ENCODE measurements at regions not wholly inside any gene's neighbourhood (a gene's known extent, or its start where the extent isn't known, plus 50 kb on each side); places are given as distances from the start of the nearest gene placed in this dataset.
A peak's percentile ranks its signal among the peaks of the same experiment; 100 is the strongest.
"Not testable (repeated sequence)": the region's sequence is repeated elsewhere in the genome, so short reads cannot be mapped to it uniquely, and the experiment has no call there.

DNA sequence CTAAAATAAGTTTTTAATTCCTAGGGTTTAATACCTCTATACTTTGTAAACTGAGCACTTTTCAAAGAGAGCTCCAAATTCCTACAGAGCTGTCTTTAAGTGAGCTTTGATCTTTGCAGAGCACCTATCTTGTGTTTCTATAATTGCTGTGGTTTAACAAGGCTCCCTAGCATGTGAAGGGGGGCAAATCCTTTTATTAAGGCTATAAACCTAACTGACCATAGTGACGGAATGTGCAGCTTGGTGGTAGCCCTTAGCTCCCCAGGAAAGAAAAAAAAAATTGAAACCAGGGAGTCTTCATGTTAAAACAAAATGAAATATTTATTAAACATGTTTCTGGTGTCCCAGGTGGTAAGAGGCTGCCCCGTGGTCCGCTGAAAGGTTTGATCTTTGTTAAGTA lies 78.6 kb upstream of the ETAA1 start:
- no peak for DNase-seq

DNA sequence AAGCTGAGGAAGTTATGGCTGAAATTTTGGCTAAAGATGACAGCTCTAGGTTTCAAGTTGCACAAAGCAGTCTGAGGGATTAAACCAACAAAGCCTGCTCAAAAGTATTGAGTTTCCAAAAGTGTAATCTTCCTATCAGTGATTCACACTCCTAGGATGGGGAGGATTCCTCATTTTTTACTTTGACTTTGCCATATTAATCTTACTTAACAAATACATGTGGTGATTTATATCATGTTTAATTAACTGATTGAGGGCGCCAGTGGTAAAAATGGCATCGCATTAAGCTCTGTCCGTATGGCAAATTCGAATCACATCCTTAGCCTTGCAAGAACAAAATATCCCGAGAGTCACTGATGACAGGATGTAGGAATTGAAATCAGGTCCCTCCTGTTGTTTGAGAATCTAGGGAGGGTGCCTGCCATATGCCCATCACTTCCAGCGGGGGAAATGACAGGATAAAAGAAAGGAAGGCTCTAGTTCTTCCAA lies 78.1 kb upstream of the ETAA1 start:
- no peak for DNase-seq

DNA sequence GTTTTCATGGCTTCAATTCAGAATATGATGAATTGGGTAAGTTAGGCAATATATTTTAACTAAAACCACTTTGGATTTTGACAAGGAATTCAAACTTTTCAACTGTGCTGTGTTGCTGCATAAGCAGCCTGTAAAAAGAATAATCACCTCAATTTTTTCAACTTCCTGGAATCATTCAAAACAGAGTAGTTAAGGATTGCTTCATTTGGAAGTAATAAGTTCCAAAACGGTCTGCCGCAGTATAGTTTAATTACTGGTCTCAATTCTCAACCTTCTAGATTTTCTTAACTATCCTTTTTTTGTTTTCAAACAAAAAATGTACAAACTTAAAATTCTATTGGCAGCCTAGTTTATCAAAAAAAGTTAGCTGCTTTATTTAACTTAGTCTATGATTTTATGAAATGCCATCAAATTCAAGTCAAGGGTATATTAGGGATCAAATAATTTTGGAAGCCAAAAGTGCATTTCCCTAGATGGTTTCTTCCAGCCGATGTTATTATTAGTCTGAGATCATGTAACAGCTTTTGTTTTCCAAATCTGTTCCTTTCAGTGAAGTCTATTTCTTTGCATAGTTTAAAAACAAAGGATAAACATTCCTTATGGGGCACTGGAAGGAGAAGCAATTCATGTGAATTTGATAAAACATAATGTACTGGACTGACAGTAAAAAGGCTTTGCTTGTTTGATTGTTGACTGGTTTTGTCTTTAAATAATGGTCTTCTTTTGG lies 76.1 kb upstream of the ETAA1 start:
- DNase-seq, result no peak

DNA sequence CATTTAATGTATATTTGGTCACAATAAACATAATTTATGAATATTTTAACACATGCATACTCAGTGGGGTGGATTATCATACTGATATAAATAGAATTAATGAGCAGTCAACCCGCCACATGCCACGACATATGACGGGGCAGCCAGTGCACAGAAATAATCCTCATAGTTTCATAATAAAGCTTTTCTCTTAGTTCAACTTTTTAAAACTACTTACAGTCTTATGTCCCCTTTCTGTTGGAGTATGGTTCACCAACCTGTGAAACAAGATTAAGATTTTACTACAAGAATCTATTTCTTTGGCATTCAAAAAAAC lies 75.6 kb upstream of the ETAA1 start:
- no peak for DNase-seq

DNA sequence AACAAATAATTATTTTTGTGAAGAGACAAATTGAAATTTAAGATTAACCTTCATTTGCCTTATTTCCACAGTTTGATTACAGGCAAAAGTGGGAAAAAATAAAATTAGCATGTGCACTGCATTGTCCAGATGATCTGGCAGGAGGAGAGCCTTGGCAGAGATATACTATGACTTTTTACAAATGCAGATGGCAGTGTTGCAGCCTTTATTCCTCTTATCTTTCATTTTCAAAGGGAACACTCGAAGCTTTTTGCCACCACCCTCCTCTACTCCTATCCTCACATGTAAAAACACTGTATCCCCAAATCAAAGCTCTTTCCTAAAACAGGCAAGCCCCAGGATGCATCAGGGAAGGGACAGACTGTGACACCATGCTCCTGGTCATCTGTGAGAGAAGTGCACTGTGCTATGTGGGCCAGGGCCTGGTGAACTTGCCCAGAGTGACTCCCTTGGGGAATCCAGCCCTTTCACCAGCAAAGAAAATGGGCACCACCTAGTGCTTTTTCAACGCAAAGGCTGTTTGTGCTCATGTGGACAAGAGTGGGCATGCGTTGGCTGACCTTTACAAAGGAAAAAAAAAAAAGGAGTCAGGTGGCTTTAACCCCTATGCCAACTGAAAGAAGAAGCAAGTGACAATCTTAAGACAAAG lies 74.7 kb upstream of the ETAA1 start:
- peak; percentile 19 for DNase-seq

DNA sequence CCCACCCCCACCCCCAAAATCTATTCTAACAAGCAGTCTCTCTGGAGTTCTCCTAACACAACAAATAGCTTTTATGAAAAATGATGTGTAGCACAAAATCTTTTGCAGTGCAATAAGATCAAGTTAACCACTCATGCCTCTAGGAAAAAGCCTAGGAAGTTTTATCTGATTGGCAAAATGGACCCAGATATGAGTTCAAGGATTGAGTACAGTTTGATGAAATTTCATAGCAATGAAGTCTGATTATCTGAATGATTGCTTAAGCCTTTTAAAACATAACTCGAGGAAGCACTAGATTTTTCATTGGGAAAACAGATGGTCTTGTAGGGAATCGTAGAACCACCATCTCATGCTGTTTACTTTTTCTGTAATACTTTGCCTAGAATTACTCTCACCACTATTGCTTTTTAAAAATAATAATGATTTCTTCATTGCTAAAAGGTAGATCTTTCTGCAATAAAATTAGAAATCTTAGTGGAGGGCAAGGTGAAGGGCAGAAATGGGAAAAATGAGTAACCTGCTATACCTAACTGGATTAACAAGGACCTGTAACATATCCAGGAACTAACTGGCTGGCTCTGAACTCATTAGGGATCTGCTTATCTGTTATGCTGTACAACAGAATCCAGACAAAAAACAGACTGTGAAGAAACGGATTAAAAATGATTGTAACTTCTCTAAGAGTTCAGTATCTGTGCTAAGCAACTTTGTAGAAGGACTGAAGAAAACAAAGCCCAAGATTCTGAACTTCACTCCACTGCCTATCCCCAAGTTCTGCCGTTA lies 73.7 kb upstream of the ETAA1 start:
- DNase-seq, result no peak

DNA sequence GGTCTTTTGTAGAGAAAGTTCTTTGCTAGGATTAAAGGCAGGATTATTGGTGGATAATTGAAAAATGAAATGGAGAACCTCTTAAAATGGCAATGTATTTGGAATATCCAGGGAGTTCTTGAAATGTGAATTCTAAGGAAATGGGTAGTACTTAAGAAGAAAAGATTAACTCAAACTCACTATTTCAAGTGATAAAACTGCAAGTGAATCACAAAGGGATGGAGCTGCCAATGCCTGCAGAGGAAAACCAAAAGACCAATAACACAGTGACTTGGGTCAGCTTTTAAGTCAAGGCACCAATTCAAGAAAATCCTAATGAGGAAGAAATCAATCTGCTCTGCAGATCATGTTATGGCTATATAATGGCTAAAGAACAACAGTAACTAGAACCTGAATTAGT lies 67.6 kb upstream of the ETAA1 start:
- DNase-seq, result no peak

DNA sequence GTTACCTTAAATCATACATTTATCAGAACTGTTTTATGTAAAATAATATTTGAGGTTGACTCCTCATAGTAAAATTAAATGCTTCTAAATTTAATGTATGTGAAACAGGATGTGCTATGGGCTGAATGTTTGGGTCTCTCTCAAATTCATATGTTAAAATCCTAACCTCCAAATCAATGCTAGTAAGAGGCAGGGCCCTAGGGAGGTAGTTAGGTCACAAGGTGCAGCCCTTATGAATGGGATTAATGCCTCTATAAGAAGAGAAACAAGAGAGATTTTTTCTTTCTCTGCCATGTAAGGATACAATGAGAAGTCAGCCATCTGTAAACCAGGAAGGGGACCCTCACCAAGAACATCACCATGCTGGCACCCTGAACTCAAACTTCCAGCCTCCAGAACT lies 67.2 kb upstream of the ETAA1 start:
- no peak for DNase-seq

DNA sequence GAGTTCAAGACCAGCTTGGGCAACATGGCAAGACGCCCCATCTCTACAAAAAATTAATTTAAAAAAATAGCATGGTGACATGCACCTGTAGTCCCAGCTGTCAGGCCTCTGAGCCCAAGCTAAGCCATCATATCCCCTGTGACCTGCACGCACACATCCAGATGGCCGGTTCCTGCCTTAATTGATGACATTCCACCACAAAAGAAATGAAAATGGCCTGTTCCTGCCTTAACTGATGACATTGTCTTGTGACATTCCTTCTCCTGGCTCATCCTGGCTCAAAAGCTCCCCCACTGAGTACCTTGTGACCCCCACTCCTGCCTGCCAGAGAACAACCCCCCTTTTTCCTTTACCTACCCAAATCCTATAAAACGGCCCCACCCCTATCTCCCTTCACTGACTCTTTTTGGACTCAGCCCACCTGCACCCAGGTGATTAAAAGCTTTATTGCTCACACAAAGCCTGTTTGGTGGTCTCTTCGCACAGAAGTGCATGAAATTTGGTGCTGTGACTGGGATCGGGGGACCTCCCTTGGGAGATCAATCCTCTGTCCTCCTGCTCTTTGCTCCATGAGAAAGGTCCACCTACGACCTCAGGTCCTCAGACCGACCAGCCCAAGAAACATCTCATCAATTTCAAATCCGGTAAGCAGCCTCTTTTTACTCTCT lies 65.6 kb upstream of the ETAA1 start:
- DNase-seq, result not testable (repeated sequence)

DNA sequence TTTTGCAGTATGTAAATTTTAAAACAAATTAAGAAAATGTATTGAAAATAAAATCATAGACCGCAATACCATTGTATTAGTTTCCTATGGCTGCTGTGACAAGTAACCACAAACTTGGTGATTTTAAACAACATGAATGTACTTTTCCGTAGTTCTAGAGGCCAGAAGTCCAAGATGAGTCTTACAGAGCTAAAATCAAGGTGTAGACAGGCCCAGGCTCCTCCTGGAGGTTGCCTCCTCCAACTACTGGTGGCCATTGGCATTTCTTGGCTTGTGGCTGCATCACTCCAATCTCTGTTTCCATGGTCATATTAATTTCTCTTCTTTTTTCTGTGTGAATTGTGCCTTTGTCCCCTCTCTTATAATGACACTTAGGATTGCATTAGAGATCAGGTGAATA lies 59.2 kb upstream of the ETAA1 start:
- DNase-seq, result no peak

DNA sequence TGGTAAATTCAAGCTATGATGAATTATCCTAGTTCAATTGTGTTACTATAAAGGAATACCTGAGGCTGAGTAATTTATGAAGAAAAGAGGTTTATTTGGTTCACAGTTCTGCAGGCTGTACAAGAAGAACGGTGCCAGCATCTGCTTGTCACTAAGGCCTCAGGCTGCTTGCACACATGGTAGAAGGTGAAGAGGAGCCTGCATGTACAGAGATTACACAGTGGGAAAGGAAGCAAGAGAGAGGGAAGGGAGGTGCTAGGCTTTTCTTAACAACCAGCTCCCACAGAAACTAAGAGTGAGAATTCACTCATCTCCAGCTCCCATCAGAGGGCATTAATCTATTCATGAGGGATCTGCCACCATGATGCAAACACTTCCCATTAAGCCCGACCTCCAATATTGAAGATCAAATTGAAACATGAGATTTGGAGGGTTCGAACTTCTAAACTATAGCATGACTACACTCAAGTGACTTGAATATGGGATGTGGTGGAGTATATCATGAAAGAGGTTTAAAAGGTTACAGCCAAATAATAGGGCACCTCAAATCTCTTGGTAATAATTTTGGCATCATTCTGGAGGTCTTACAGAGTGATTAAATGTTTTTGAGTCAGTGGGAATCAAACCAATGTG lies 58.4 kb upstream of the ETAA1 start:
- no peak for DNase-seq

DNA sequence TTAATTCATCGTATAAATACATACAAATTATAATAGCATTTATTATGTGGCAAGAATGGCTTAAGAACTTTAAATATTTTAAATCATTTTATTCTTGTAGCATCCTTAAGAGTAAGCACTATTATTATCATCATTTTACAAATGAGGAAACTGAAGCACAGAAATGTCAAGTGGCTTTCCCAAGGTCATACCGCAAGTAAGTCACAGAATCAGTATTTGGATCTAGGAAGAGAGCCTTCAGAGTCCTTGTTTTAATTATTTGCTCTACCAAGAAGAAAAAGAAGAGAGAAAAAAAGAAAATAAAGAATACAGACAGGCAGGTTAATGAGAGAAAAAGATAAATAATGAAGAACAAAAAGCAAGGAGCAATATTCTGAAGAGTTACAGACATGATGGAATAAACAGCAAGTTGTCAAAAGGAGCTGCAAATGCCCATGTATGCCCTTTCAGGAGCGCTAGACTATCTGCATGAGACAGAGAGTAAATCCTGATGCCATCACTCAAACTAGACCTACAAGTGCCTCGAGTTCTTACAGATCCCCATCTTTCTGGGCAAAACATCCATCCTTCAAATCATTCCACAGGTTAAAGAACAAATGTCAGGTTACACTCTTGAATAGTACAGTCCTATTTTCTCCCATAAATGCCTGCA lies 57.8 kb upstream of the ETAA1 start:
- DNase-seq, result no peak

DNA sequence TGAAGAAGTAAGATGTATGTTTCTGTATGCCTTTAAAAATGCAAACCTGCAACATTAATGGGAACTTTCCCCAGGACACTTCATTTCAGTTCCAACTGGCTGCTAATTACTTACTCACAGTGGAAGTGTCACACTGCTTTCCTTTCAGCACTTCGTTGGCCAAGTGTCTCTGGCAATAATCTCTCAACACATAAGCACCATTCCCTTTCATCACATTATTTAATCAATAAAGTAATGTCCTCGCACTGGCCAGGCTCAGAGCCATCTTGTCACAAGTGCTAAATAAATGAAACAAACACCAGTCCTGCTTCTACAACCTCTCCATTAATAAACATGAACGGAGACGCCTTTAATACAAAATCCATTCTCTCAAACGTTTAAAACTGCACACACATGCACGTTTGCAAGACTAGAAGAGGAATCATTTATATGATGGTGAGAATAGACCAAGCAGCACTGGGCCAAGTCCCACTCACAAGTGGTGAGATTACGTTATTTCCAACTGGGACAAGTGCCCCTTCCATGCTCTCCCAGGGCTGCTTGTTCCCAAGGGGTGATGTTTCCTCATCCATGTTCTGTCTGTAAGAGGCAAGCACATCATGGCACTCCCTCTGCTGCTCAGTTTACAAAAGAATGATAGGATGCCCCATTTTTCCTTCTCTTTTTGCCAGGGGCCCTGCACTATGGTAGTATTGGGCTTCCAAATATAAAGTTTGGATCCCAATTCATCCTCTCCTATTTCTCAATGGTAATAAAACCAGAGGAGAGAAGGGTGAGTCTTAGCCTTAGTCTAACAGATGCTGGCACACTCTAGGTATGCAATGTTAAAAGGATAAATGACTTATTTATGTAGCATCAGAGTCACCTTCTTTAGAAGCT lies 56.8 kb upstream of the ETAA1 start:
- DNase-seq, result no peak

DNA sequence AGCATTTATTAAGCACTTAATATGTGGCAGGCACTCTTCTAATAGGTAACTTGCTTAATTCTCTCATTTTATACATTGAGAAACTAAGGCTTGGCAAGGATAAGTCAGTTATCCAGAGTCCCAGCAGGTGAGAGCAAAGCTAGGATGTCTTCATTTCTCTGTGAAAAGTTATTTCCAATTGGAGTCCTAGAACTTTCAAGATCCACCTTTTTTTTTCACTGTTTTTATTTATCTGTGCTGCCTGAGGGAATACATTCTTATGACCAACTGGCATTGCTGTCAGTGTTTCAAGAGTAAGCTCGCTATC lies 56.2 kb upstream of the ETAA1 start:
- DNase-seq, result no peak

DNA sequence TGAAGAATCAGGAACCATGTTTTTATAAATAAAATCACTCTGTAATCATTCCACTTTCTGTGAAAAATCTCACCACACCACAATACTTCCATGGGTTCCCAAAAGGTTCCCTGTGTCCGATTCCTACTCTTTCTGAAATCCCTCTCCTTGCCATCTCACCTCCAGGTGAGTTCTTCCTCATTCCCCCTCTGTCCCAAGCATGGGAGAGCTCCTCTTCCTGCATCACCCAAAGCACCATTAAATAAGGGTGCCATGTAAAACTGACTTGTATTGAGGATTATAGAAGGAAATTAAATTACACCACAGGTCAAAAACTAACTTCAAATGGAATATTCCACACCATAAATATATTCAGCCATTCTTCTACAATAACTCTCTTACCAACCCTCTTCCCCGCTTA lies 55.8 kb upstream of the ETAA1 start:
- no peak for DNase-seq

DNA sequence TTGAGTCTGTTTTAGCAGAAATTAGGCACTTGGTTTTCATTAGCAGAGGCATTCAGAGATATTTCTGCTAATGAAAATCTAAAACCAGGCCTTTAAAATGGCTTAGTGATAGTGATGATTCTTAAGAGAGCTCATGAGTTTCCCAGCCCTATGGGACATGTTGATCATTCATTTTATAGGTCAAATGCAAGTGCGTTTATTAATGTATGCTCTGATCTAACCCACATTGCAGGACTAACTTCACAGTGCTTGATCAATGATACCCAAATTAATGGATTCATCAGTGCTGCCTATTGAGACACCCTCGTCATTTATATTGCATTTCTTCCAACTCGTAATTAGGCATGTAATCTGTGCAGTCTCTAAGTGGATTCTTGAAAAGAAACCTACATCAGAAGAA lies 54.7 kb upstream of the ETAA1 start:
- no peak for DNase-seq

DNA sequence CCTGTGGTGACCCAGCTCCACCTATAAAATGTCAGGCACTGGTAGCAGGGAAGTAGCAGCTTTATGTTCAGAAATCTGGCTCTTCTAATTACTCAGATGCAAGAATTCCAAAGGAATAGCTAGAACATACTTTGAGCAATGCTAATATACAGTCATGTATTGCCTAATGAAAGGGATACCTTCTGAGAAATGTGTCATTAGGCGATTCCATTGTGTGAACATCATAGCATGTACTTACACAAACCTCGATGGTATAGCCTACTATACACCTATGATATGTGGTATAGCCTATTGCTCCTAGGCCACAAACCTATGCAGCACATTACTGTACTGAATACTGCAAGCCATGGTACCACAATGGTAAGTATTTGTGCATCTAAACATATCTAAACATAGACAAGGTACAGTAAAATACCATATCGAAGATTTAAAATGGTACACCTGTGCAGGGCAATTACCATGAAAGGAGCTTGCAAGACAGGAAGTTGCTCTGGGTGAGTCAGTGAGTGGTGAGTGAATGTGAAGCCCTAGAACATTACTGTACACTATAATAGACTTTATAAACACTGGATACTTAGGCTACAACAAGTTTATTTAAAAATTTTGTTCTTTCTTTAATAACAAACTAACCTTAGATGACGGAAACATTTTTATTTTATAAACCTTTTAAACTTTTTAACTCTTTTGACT lies 50.3 kb upstream of the ETAA1 start:
- DNase-seq, result no peak

All from NCI-H510A (cell line).